K562 (cell line): ENCODE measurements at regions not wholly inside any gene's neighbourhood (a gene's known extent, or its start where the extent isn't known, plus 50 kb on each side); places are given as distances from the start of the nearest gene placed in this dataset.

Experiments used
- ATAC-seq: fragments of 200-7000 bp; cut with Tn5 transposase; 3 replicates; pipeline ENCODE4 v1.9.1; 2020; ENCODE audit warnings: moderate library complexity
- BruUV-seq: library from RNA; stranded (reverse); fragments of 400-500 nt; replicated peaks from 2 replicates; lab custom pipeline; 2021; lab: Mats Ljungman, UMichigan
- CTCF ChIA-PET: fragments of 300-600 bp; formaldehyde crosslinking; extraction: SDS; loops from one replicate; lab custom pipeline; 2021; ENCODE audit warnings: low intra/inter-chr PET ratio; lab: Yijun Ruan, JAX
- POLR2A ChIA-PET: fragments of 300-600, 350-650 bp; sonication (Branson Sonifier 250); formaldehyde crosslinking; extraction: SDS; loops from one replicate; lab custom pipeline; 2021; ENCODE audit warnings: antibody characterized with exemption, inconsistent platforms; lab: Yijun Ruan, JAX
- DNase-seq, 4 experiments: peaks; one replicate each; pipeline versions ENCODE4 v3.0.0 to v3.0.0-alpha.2; 2011 to 2018; ENCODE audit warnings: low spot score in 3 of 4, mixed read lengths in 3 of 4; ENCODE audit errors: extremely low read depth in 1 of 4
- FAIRE-seq: peaks from 2 replicates; lab custom pipeline; 2011; peaks lifted over from hg19 to GRCh38; lab: Jason Lieb, UNC
- H2AFZ ChIP-seq: 2 replicates; pipeline ENCODE4 v1.6.0; 2011; ENCODE audit warnings: low read depth, low read length, control low read depth, inconsistent platforms
- H3K27ac ChIP-seq: fragments of 200-600 bp; 3 replicates; pipeline ENCODE4 v1.8.0; 2011; ENCODE audit warnings: low read depth, mild to moderate bottlenecking, control low read depth, inconsistent platforms, low read length, moderate library complexity, mixed read lengths; ENCODE audit errors: extremely low read depth
- H3K27me3 ChIP-seq, 2 experiments: fragments of 300-600 bp in 1 of 2; 2 replicates in 1 of 2; 3 replicates in 1 of 2; pipeline versions ENCODE4 v1.6.0 to v1.8.0; 2011; ENCODE audit warnings: inconsistent platforms in 2 of 2, low read length in 2 of 2, mild to moderate bottlenecking in 1 of 2, mixed read lengths in 1 of 2, moderate library complexity in 1 of 2; ENCODE audit not compliant: control insufficient read depth in 2 of 2, insufficient read depth in 2 of 2
- H3K36me3 ChIP-seq: fragments of 300-600 bp; 3 replicates; pipeline ENCODE4 v1.8.0; 2011; ENCODE audit warnings: mild to moderate bottlenecking, low read length, inconsistent platforms; ENCODE audit not compliant: control insufficient read depth, insufficient read depth
- H3K4me1 ChIP-seq, 2 experiments: fragments of 200-600 bp in 1 of 2; replicated peaks in 1 of 2; 2 replicates in 1 of 2; 3 replicates in 1 of 2; pipeline versions ENCODE4 v1.5.1 to v1.8.0; 2011; ENCODE audit warnings: inconsistent platforms in 2 of 2, low read length in 2 of 2, mild to moderate bottlenecking in 1 of 2, mixed read lengths in 1 of 2, moderate library complexity in 1 of 2; ENCODE audit not compliant: control insufficient read depth in 2 of 2, insufficient read depth in 2 of 2
- H3K4me2 ChIP-seq: 2 replicates; pipeline ENCODE4 v1.6.1; 2011; ENCODE audit warnings: low read length, control low read depth, inconsistent platforms, mixed read lengths; ENCODE audit not compliant: insufficient read depth
- H3K4me3 ChIP-seq: fragments of 200-600 bp; sonication (generic), shearing (Covaris generic); 2 replicates; pipeline ENCODE4 v1.5.1; 2016; ENCODE audit warnings: control low read depth, inconsistent platforms
- H3K79me2 ChIP-seq: fragments of 200-600 bp; 3 replicates; pipeline ENCODE4 v1.8.0; 2011; ENCODE audit warnings: low read length, inconsistent platforms; ENCODE audit not compliant: control insufficient read depth, insufficient read depth
- H3K9ac ChIP-seq, 2 experiments: 2 replicates each; pipeline versions ENCODE4 v1.6.0 to v1.6.1; 2011; ENCODE audit warnings: low read depth in 2 of 2, low read length in 2 of 2, control low read depth in 1 of 2, inconsistent platforms in 1 of 2, mild to moderate bottlenecking in 1 of 2, mixed read lengths in 1 of 2; ENCODE audit not compliant: insufficient read depth in 1 of 2
- H3K9me1 ChIP-seq: one replicate; pipeline ENCODE4 v1.6.0; 2011; ENCODE audit warnings: inconsistent platforms, mild to moderate bottlenecking, low read length, moderate library complexity; ENCODE audit not compliant: control insufficient read depth, insufficient read depth
- H3K9me3 ChIP-seq: replicated peaks from 2 replicates; pipeline ENCODE4 v1.5.1; 2011; ENCODE audit warnings: low read depth, low read length, inconsistent platforms; ENCODE audit not compliant: control insufficient read depth, insufficient read depth
- H4K20me1 ChIP-seq: replicated peaks from 2 replicates; pipeline ENCODE4 v1.6.1; 2011; ENCODE audit warnings: low read length, inconsistent platforms, mixed read lengths; ENCODE audit not compliant: control insufficient read depth, insufficient read depth
- FOXP1 ChIP-seq: sonication (generic); formaldehyde crosslinking; IDR thresholded peaks from 2 replicates; pipeline ENCODE4 v1.8.0; 2022; ENCODE audit warnings: mild to moderate bottlenecking, missing genetic modification reagents
- JUN ChIP-seq, 2 experiments: sonication (generic) in 1 of 2; formaldehyde crosslinking in 1 of 2; IDR thresholded peaks; 2 replicates each; pipeline versions ENCODE4 v1.6.1 to v1.8.0; 2012 to 2022; ENCODE audit warnings: borderline replicate concordance in 2 of 2, mild to moderate bottlenecking in 2 of 2, improper control_type of control experiment in 1 of 2, low read depth in 1 of 2, low read length in 1 of 2, missing genetic modification reagents in 1 of 2
- PTTG1 ChIP-seq: fragments of 450-650 bp; IDR thresholded peaks from 2 replicates; pipeline ENCODE4 v1.6.1; 2016; ENCODE audit warnings: low read depth, mild to moderate bottlenecking, missing genetic modification characterization, missing compliant biosample characterization
- SRF ChIP-seq, 2 experiments: fragments of 250-450, 450-650 bp in 1 of 2; sonication (Bioruptor Pico) in 1 of 2; sonication (generic) in 1 of 2; formaldehyde crosslinking; IDR thresholded peaks; 2 replicates each; pipeline versions ENCODE4 v1.5.0 to v1.5.1; 2020 to 2022; ENCODE audit warnings: mild to moderate bottlenecking in 1 of 2, missing genetic modification reagents in 1 of 2
- SRSF3 ChIP-seq: fragments of 200-400 bp; formaldehyde crosslinking; IDR thresholded peaks from 2 replicates; pipeline ENCODE4 v1.6.1; 2016; ENCODE audit warnings: mild to moderate bottlenecking, low read length, moderate library complexity; ENCODE audit not compliant: insufficient read depth
- TBP ChIP-seq: optimal IDR thresholded peaks from 2 replicates; pipeline ENCODE3; 2011; ENCODE audit warnings: low read depth, low read length, improper control_type of control experiment
- TOE1 ChIP-seq, 2 experiments: fragments of 450-650 bp in 1 of 2; sonication (generic) in 1 of 2; formaldehyde crosslinking in 1 of 2; IDR thresholded peaks; 2 replicates each; pipeline versions ENCODE4 v1.7.1 to v1.8.0; 2016 to 2022; ENCODE audit warnings: borderline replicate concordance in 2 of 2, mild to moderate bottlenecking in 2 of 2, antibody characterized with exemption in 1 of 2, inconsistent platforms in 1 of 2, low read depth in 1 of 2, missing genetic modification reagents in 1 of 2, moderate library complexity in 1 of 2
- ZNF184 ChIP-seq: sonication (generic); formaldehyde crosslinking; IDR thresholded peaks from 2 replicates; pipeline ENCODE4 v1.5.0; 2020; ENCODE audit warnings: missing genetic modification reagents
- ZNF239 ChIP-seq: fragments of 250-450 bp; sonication (Bioruptor Pico); IDR thresholded peaks from 2 replicates; pipeline ENCODE4 v1.4.0; 2020; ENCODE audit warnings: mild to moderate bottlenecking
- ZNF764 ChIP-seq: fragments of 250-450 bp; sonication (Bioruptor Pico); IDR thresholded peaks from 2 replicates; pipeline ENCODE4 v1.4.0; 2020; ENCODE audit warnings: low read depth, mild to moderate bottlenecking, moderate library complexity
- ZSCAN32 ChIP-seq: fragments of 450-650 bp; formaldehyde crosslinking; IDR thresholded peaks from 2 replicates; pipeline ENCODE4 v1.4.0; 2020; ENCODE audit warnings: mild to moderate bottlenecking, moderate library complexity
- WGBS: fragments of 100-300 bp; shearing (Covaris generic); methylation state at CpG from one replicate; pipeline ENCODE4 v1.1.6; 2016; ENCODE audit warnings: low coverage, mixed read lengths; ENCODE audit not compliant: insufficient coverage; ENCODE audit errors: missing lambda C conversion rate; 5-methylcytosine and 5-hydroxymethylcytosine counted together
- in situ Hi-C: fragments of 300-500 bp; cut with MboI; formaldehyde crosslinking; loops from 4 replicates; pipeline ENCODE4 v1.15.0; 2018; ENCODE audit warnings: inconsistent platforms, mixed read lengths
- intact Hi-C: fragments of 100-400 bp; cut with micrococcal nuclease; formaldehyde crosslinking; loops from 2 replicates; pipeline ENCODE4 v1.14.2; 2022
- TF ChIP-seq, protein P1 (sequence below): fragments of 450-650 bp; IDR thresholded peaks from 2 replicates; pipeline ENCODE4 v1.6.1; 2017; ENCODE audit warnings: antibody characterized with exemption

DNA sequence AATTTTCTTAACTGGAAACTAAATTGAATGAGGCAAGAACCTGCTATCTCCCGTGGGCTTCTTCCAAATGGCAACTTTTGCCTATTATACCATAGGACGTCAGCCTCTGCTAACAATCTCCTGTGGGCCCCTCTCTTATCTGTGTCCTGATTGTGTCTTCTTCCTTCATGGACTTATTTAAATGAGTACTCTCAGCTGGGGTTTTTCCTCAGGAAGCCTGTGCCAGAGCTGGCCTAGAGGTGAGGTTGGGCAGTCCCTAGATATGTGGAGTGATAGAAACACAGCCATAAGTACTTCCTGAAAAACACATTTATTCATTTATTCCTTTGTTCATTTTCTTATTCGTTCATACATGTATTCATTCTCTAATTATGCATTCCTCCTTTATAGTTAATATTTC lies 712.5 kb upstream of the SLIT2 start:
- Histone ChIP-seq H3K9me1 (no peaks in the 10 kb centered on the region), H3K27ac (no peak overlapping the region), H3K36me3 (no peaks in the 10 kb centered on the region), H3K4me3 (no peak overlapping the region), H3K4me2 (no peak overlapping the region), H3K27me3 (no peaks in the 10 kb centered on the region)
- in situ Hi-C loops = no loop called here
- POLR2A ChIA-PET = interaction anchor here (0.6 kb wide), 1 partner anchor 250 kb away, joined by 3 read pairs; no protein-coding TSS in a partner anchor
- no peak for ATAC-seq
- intact Hi-C loops = no loop called here
- no TSS peak for BruUV-seq
- TF ChIP-seq TBP (no peak), JUN (IDR thresholded peaks at IDR 0.05; ENCODE audit: borderline replicate concordance, low read depth, low read length) (no peak), JUN (CRISPR knock-in tag; IDR thresholded peaks at IDR 0.05; ENCODE audit: borderline replicate concordance) (no peak), SRF (CRISPR knock-in tag; IDR thresholded peaks at IDR 0.05) (no peak), PTTG1 (no peak), ZSCAN32 (CRISPR knock-in tag) (no peak), ZNF764 (CRISPR knock-in tag) (no peak), SRSF3 (no peak), ZNF239 (CRISPR knock-in tag) (no peak), FOXP1 (no peak), TOE1 (IDR thresholded peaks at IDR 0.05; ENCODE audit: borderline replicate concordance) (no peak), TOE1 (CRISPR knock-in tag; IDR thresholded peaks at IDR 0.05; ENCODE audit: borderline replicate concordance, low read depth) (no peak), ZNF184 (CRISPR knock-in tag) (no peak)
- TF ChIP-seq, protein P1, sequence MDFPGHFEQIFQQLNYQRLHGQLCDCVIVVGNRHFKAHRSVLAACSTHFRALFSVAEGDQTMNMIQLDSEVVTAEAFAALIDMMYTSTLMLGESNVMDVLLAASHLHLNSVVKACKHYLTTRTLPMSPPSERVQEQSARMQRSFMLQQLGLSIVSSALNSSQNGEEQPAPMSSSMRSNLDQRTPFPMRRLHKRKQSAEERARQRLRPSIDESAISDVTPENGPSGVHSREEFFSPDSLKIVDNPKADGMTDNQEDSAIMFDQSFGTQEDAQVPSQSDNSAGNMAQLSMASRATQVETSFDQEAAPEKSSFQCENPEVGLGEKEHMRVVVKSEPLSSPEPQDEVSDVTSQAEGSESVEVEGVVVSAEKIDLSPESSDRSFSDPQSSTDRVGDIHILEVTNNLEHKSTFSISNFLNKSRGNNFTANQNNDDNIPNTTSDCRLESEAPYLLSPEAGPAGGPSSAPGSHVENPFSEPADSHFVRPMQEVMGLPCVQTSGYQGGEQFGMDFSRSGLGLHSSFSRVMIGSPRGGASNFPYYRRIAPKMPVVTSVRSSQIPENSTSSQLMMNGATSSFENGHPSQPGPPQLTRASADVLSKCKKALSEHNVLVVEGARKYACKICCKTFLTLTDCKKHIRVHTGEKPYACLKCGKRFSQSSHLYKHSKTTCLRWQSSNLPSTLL = no peak
- TF ChIP-seq, all 486 proteins: peak for 0
- DNase-seq = no peak
- H3K79me2 ChIP-seq = no peaks in the 10 kb centered on the region
- CTCF ChIA-PET = no interaction called here
- H2AFZ ChIP-seq = no peak overlapping the region
- H3K9me3 ChIP-seq = peaks cover 2% of the 10 kb centered on the region; the same call in 1 of the 2 replicates
- FAIRE-seq = no peak
- H4K20me1 ChIP-seq = no peaks in the 10 kb centered on the region
- H3K9ac ChIP-seq = no peak overlapping the region
- 0% methylated on average over 3 of the region's 3 CpGs for WGBS
- no peaks in the 10 kb centered on the region for H3K4me1 ChIP-seq
